GM12875 (cell line): ENCODE measurements at regions not wholly inside any gene's neighbourhood (a gene's known extent, or its start where the extent isn't known, plus 50 kb on each side); places are given as distances from the start of the nearest gene placed in this dataset.

Experiments used
- H3K4me3 ChIP-seq: one replicate; pipeline ENCODE4 v1.5.1; 2011; ENCODE audit warnings: low read depth, low read length, control low read depth
- CTCF ChIP-seq: IDR thresholded peaks from 2 replicates; pipeline ENCODE4 v1.5.1; 2011; ENCODE audit warnings: low read depth, mild to moderate bottlenecking, control low read depth, inconsistent platforms, low read length, moderate library complexity, borderline replicate concordance; ENCODE audit not compliant: insufficient read depth

GRCh38 chr3:132974097-132974496 is 64.1 kb upstream of the TMEM108 start:
- no peak overlapping the region for H3K4me3 ChIP-seq
- no peak for TF ChIP-seq CTCF

GRCh38 chr3:132973441-132973840 is 64.8 kb upstream of the TMEM108 start:
- H3K4me3 ChIP-seq, result no peak overlapping the region
- TF ChIP-seq CTCF, result no peak

GRCh38 chr3:132972333-132972732 is 65.9 kb upstream of the TMEM108 start:
- TF ChIP-seq CTCF, result no peak
- H3K4me3 ChIP-seq, result no peak overlapping the region

GRCh38 chr3:132966374-132966773 is 71.8 kb upstream of the TMEM108 start:
- H3K4me3 ChIP-seq, result no peak overlapping the region
- TF ChIP-seq CTCF, result no peak

- H3K4me3 ChIP-seq, result no peak overlapping the region
- no peak for TF ChIP-seq CTCF
Measured at GRCh38 chr3:132964266-132964665, 73.9 kb upstream of the TMEM108 start.

- H3K4me3 ChIP-seq, result no peak overlapping the region
Measured at GRCh38 chr3:132963786-132964185, 74.4 kb upstream of the TMEM108 start.

GRCh38 chr3:132961991-132962390 is 76.2 kb upstream of the TMEM108 start:
- H3K4me3 ChIP-seq, result no peak overlapping the region
- no peak for TF ChIP-seq CTCF

More at GRCh38 chr3:132963786-132964185, 74.4 kb upstream of the TMEM108 start:
- no peak for TF ChIP-seq CTCF
